ENCODE measurements at regions not wholly inside any gene's neighbourhood (a gene's known extent, or its start where the extent isn't known, plus 50 kb on each side); places are given as distances from the start of the nearest gene placed in this dataset.

GRCh38 chr1:81695741-81696140 is 105.0 kb upstream of the ADGRL2 start:
- intact Hi-C loops (cut with DNase I; ENCODE audit: low total_unique reads): no loop called here
- no peak for DNase-seq

GRCh38 chr1:81693316-81693715 is 107.4 kb upstream of the ADGRL2 start:
- TF ChIP-seq CTCF (IDR thresholded peaks at IDR 0.05): no peak
- intact Hi-C loops (cut with DNase I; ENCODE audit: low total_unique reads): no loop called here
- H3K9me3 ChIP-seq: no peaks in the 10 kb centered on the region

More at GRCh38 chr1:81695741-81696140, 105.0 kb upstream of the ADGRL2 start:
- H3K27me3 ChIP-seq: no peaks in the 10 kb centered on the region
- no peaks in the 10 kb centered on the region for H3K4me1 ChIP-seq
- H3K36me3 ChIP-seq: no peaks in the 10 kb centered on the region
- H3K4me3 ChIP-seq: no peak overlapping the region
- no peak for TF ChIP-seq CTCF (IDR thresholded peaks at IDR 0.05)
- H3K27ac ChIP-seq: no peak overlapping the region
- H3K9me3 ChIP-seq: no peaks in the 10 kb centered on the region

GRCh38 chr1:81690676-81691453 is 109.9 kb upstream of the ADGRL2 start:
- no peaks in the 10 kb centered on the region for H3K9me3 ChIP-seq
- H3K36me3 ChIP-seq: no peaks in the 10 kb centered on the region
- intact Hi-C loops (cut with DNase I; ENCODE audit: low total_unique reads): no loop called here
- H3K4me1 ChIP-seq: no peaks in the 10 kb centered on the region
- H3K27me3 ChIP-seq: no peaks in the 10 kb centered on the region
- DNase-seq: no peak
- no peak overlapping the region for H3K27ac ChIP-seq
- no peak for TF ChIP-seq CTCF (IDR thresholded peaks at IDR 0.05)
- H3K4me3 ChIP-seq: no peak overlapping the region

More at GRCh38 chr1:81693316-81693715, 107.4 kb upstream of the ADGRL2 start:
- H3K36me3 ChIP-seq: no peaks in the 10 kb centered on the region
- no peak overlapping the region for H3K27ac ChIP-seq
- no peaks in the 10 kb centered on the region for H3K27me3 ChIP-seq
- H3K4me3 ChIP-seq: no peak overlapping the region
- no peaks in the 10 kb centered on the region for H3K4me1 ChIP-seq
- DNase-seq: no peak

- H3K27ac ChIP-seq: no peak overlapping the region
- no peak for DNase-seq
- no peak overlapping the region for H3K4me3 ChIP-seq
- H3K27me3 ChIP-seq: no peaks in the 10 kb centered on the region
- no peaks in the 10 kb centered on the region for H3K36me3 ChIP-seq
- no peak for TF ChIP-seq CTCF (IDR thresholded peaks at IDR 0.05)
- H3K9me3 ChIP-seq: no peaks in the 10 kb centered on the region
- H3K4me1 ChIP-seq: no peaks in the 10 kb centered on the region
- intact Hi-C loops (cut with DNase I; ENCODE audit: low total_unique reads): no loop called here
These were observed 111.2 kb upstream of the ADGRL2 start for GRCh38 chr1:81689531-81689941.

GRCh38 chr1:81682490-81682889 is 118.2 kb upstream of the ADGRL2 start:
- TF ChIP-seq CTCF (IDR thresholded peaks at IDR 0.05): no peak
- H3K27ac ChIP-seq: no peak overlapping the region
- intact Hi-C loops (cut with DNase I; ENCODE audit: low total_unique reads): no loop called here

More at GRCh38 chr1:81682490-81682889, 118.2 kb upstream of the ADGRL2 start:
- Histone ChIP-seq H3K27me3 (no peaks in the 10 kb centered on the region), H3K4me1 (peaks cover 0 to 18% (median 6%) of the 10 kb centered on the region in 4 donors), H3K36me3 (no peaks in the 10 kb centered on the region), H3K9me3 (no peaks in the 10 kb centered on the region), H3K4me3 (no peak overlapping the region)
- no peak for DNase-seq

Data from tibial artery (tissue), 4 donors.